ENCODE measurements at regions not wholly inside any gene's neighbourhood (a gene's known extent, or its start where the extent isn't known, plus 50 kb on each side); places are given as distances from the start of the nearest gene placed in this dataset.

GRCh38 chr3:162213956-162214355 is 717.3 kb downstream of the OTOL1 start:
- no peak for DNase-seq

- DNase-seq = no peak
These were observed 721.0 kb downstream of the OTOL1 start for GRCh38 chr3:162217647-162218046.

DNA sequence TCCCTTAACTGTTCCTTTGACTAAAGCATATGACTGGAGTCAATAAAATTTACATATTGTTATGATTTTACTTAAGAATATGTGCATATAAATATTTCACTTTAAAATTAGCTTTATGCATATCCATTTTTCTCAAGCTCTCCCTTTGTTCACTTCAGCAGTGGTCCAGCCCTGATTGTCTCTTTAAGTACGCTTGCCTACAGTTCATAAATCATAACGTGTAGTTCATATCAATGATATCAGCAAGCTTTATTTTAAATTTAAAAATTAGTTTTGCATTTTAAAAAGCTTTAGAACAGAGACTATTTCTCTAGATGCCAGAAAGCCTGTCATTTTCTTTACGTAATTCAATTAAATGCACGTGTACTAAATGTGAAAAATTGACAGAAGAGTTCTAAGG is 721.9 kb downstream of the OTOL1 start:
- DNase-seq = no peak

- DNase-seq = no peak
These were observed 728.1 kb downstream of the OTOL1 start for GRCh38 chr3:162224746-162225145.

DNA sequence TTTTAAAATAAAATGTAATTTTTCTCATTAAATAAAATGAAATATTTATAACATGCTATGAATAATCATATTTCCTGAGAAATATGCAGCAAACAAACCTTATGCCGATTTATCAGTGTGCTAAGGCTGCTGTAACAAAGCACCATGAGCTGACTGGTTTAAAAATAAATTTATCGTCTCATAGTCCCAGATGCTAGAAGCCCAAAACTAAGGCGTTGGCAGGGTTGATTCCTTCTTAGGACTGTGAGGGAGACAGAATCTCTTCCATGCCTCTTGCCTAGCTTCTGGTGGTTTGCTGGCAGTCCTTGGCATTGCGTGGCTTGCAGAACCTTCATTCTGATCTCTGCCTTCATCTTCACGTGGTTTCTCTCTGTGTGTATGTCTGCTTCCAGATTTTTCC is 740.3 kb downstream of the OTOL1 start:
- DNase-seq = no peak

- no peak for DNase-seq
These were observed 754.2 kb downstream of the OTOL1 start for GRCh38 chr3:162250782-162251181.

GRCh38 chr3:162262129-162262528 is 765.5 kb downstream of the OTOL1 start:
- no peak for DNase-seq

GRCh38 chr3:162263596-162263995 is 767.0 kb downstream of the OTOL1 start:
- DNase-seq = no peak

DNA sequence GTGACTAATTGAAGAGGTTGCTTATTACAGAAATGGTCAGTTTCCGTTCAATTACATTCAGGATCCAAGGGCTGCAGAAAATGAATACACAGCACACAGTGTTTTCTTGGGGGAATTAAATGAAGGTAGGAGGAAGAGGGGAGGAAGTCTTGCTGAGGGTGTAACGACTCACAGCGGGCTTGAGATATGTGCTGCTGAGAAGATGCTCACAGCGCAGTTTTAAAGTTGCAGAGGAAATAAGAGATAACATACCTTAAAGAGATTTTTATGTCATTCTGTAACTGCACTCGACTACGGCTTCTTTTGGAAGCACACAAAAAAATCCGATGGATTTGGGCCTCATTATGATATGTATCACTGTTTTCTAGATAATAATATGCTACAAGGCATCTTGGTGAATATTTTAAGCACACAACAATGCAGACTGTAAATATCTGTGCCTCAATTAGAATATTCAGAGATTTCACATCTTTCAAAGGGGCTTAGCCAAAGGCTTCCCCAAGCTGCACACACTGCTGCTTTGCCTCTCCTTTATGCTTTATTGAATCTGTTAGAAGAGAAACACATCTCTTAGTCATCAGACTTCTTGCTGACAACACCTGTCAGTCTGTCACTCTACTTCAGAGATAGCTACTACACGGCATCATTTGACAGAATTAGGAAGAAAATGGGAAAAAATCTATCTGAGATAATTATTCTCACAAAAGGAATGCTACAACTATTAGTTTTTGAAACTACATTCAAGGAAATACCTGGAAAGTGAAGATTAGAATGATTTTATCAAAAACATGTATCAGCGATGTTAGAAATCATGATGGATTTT is 773.2 kb downstream of the OTOL1 start:
- DNase-seq = no peak

GRCh38 chr3:162274070-162274469 is 777.5 kb downstream of the OTOL1 start:
- DNase-seq = no peak

- no peak for DNase-seq
These were observed 782.2 kb downstream of the OTOL1 start for GRCh38 chr3:162278834-162279233.

- no peak for DNase-seq
These were observed 788.7 kb downstream of the OTOL1 start for GRCh38 chr3:162285259-162285658.

DNA sequence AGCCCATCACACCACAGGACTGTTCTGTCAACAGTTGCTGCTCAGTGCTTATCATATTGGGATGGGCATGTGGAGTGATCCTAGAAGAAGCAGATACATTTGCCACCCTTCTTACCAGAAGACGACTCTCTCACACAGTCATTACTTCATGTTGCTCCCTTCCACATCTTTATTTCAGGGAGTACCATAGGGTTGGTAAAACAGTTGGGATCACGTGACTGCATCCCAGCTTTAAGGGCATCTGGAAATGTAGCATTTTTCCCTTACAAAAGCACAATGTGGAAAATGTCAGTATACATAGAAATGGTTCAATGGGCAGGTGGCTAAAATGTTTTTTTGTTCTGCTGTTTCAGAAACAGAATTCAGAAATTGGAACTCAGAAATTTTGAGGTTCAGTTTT is 791.0 kb downstream of the OTOL1 start:
- DNase-seq = no peak

- no peak for DNase-seq
These were observed 795.8 kb downstream of the OTOL1 start for GRCh38 chr3:162292409-162292808.

DNA sequence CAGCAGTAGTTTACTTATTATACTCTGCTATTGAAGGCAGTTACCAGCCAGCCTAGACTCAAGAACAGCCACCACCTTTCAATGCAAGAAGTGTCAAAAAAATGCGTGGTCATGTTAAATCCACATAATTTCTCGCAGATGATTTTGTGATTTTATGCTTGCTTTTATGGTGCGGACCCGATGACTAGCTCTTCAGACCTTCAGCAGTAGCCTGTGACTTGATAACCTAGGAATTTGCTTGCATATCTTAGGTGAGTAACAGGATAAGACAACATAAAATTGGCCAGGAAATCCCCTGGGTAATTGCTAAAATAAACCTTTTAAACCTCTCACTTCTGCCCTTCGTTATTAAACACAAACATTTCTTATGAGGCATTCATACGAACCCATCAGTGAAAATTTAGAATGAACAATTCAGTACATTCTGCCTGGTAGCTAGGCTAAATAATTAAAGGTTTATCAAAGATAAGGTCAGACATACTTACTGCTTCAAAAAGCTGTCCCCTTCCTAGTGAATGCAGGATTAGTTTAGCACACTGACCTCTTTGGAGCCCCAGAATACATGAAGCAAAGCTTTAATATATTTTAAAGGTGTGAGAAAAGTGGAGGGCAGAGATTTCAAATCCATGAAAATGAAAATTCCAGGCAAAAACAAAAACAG is 798.8 kb downstream of the OTOL1 start:
- DNase-seq = no peak

DNA sequence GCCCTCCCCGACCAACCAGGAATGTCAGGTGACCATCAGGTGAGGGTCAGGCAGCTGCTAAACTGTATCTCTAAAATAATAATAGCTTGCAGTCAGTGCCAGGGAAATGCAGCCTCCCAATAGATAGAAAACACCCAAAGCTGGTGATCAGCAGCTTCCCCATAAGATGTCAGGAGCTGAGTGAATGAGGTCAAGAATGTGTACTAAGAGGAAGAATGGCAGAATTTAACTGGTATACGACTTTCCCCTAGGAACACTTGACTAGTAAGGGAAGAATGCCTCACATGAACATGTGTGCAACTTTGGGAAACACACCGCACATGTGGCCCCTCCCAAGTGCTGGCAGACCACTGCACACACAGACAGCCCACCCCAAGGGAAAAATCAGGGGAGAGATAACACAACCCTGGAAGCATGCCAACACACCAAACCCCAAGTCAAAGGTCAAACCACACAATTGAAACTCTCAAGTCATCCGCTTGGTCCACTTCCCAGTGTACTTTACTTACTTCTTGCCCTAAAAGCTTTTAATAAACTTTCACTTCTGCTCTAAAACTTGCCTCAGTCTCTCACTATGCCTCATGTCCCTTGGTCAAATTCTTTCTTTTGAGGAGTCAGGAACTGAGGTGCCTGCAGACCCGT is 806.5 kb downstream of the OTOL1 start:
- peak; percentile 66 for DNase-seq

DNA sequence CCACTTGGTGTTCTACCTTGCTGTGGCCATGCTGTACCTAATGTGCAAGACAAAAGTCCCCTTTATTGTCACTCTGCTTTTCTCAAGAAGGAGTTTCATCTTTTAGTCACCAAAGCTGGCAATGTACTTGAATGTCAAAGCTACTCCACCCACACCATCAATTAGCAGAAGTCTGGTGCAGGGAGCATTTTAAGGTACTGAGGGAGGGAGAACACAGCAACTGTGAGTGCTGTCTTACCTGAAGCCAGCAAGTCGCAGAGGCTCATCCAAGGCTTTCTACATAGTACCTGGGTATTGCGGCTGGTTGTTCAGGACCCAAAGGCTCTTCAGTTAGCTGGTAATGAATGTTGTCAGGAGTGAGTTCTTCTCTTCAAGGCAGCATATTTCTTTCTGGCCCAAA is 820.4 kb downstream of the OTOL1 start:
- DNase-seq = no peak

- no peak for DNase-seq
These were observed 832.0 kb downstream of the OTOL1 start for GRCh38 chr3:162328649-162329048.

GRCh38 chr3:162329514-162329913 is 832.9 kb downstream of the OTOL1 start:
- no peak for DNase-seq

DNA sequence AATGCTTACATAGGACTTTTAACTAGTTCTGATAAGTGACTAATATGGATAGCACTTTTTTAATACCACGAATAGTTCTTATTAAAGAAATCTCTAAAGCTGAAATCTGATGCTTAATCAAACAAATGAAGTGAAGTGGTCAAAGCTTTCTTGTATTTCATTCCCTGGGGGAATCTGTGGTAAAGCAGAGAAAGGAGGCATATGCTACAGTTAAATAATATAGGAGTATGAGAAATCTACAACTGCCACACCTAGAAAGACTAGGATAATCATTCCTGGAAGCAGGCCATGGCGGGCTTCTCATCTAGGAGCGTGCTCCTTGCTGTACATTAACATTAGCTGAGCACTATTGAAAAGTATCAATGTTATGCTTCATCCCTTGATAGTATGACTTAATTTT is 835.7 kb downstream of the OTOL1 start:
- no peak for DNase-seq

DNA sequence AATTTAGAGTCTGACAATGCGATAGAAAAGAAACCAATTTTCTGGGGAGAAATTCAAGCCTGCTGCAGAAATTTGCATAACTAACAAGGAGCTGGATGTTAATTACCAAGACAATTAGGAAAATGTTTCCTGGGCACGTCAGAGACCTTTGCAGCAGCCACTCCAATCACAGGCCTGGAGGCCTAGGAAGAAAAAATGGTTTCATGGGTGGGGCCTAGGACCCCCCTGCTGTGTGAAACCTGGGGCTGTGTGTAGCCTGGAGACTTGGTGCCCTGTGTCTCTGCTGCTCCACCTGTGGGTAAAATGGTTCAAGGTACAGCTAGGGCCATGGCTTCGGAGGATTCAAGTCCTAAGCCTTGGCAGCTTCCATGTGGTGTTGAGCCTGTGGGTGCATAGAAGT is 837.9 kb downstream of the OTOL1 start:
- no peak for DNase-seq

DNA sequence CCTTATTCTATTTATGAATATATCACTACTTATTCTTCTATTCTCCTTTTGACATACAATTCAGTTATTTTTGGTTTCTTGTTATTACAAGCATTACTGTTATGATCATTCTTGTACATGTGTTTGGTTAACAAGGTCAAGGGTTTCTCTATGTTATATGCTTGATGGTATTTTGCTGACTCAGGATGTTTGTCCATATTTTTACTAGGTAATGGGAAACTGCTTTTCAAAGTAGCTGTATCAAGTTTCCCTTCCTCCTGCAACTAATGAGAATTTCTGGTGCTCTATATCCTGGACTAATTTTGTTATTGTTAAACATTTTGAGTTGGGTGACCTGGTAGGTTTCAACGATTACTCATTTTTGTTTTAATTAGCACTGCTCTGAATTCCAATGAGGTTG is 841.0 kb downstream of the OTOL1 start:
- DNase-seq = no peak

DNA sequence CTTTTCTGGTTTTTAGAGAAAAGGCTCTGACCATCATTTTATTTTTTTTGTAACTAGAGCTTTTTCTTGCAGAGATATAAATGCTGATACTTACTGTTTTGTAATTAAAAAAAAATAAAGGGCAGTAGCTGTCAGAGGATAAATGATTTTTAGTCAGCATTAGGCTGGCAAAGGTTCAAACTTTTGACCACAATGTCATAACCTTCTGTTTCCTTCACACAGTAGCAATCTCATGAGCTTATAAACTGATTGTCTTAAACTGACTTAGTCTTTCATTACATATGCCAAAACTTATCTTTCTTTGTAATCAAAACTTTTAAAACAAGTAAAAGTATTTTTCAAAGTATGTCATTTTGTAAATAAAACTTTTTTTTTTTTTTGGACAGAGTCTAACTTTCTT is 841.9 kb downstream of the OTOL1 start:
- no peak for DNase-seq

DNA sequence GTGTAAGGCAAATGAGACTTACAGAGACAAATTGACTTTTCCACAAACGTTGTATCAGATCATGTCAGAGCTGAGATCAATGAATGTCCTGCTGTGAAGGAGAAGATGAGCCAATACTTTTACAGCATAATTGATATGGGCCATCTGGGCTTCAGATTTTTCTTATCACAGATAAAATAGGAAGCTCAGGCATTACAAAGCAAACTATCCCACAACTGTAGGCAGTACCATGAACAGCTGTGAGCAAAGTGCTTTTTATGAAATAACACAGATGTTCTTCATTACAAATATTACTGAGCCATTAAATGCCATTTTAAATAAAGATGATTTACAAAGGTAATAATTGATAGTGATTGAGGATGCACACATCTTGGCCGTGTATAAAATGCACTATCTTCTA is 852.3 kb downstream of the OTOL1 start:
- no peak for DNase-seq
